ENCODE measurements at regions not wholly inside any gene's neighbourhood (a gene's known extent, or its start where the extent isn't known, plus 50 kb on each side); places are given as distances from the start of the nearest gene placed in this dataset.
"Not testable (repeated sequence)": the region's sequence is repeated elsewhere in the genome, so short reads cannot be mapped to it uniquely, and the experiment has no call there.

GRCh38 chr1:147061880-147062279, 110.4 kb downstream of the PRKAB2 start:
- not testable (repeated sequence) for DNase-seq

GRCh38 chr1:147053269-147053668, 115.1 kb downstream of the NBPF12 start:
- DNase-seq = no peak

GRCh38 chr1:147052677-147053076, 114.6 kb downstream of the NBPF12 start:
- no peak for DNase-seq

- no peak for DNase-seq
Measured at GRCh38 chr1:147052143-147052542, 114.0 kb downstream of the NBPF12 start.

- no peak for DNase-seq
Measured at GRCh38 chr1:147051136-147051535, 113.0 kb downstream of the NBPF12 start.

- no peak for DNase-seq
Measured at GRCh38 chr1:147050654-147051053, 112.5 kb downstream of the NBPF12 start.

- DNase-seq = not testable (repeated sequence)
Measured at GRCh38 chr1:147046863-147047394, 108.8 kb downstream of the NBPF12 start.

GRCh38 chr1:147046189-147046862, 108.2 kb downstream of the NBPF12 start:
- DNase-seq = no peak

All from NCI-H345 (cell line).